PC-3 (cell line): ENCODE measurements at regions not wholly inside any gene's neighbourhood (a gene's known extent, or its start where the extent isn't known, plus 50 kb on each side); places are given as distances from the start of the nearest gene placed in this dataset.

Source experiments
- ATAC-seq: fragments of 200-7000 bp; cut with Tn5 transposase; 2 replicates; pipeline ENCODE4 v1.9.1; 2020; ENCODE audit warnings: mild to moderate bottlenecking, moderate library complexity
- BruUV-seq: library from RNA; stranded (reverse); fragments of 400-500 nt; replicated peaks from 2 replicates; lab custom pipeline; 2021; lab: Mats Ljungman, UMichigan
- CTCF ChIA-PET: fragments of 300-600 bp; sonication (Branson Sonifier 250); formaldehyde crosslinking; loops from one replicate; lab custom pipeline; 2022; ENCODE audit warnings: antibody characterized with exemption; lab: Charles Lee
- POLR2A ChIA-PET: fragments of 300-600 bp; sonication (Branson Sonifier 250); formaldehyde crosslinking; loops from one replicate; lab custom pipeline; 2022; ENCODE audit warnings: antibody characterized with exemption; ENCODE audit not compliant: unreplicated experiment; lab: Charles Lee
- DNase-seq: peaks from one replicate; pipeline ENCODE4 v3.0.0-alpha.2; 2015
- H2AFZ ChIP-seq: fragments of 300-600 bp; sonication (generic); 2 replicates; pipeline ENCODE4 v1.6.0; 2016; ENCODE audit warnings: antibody characterized with exemption, low read length
- H3F3A ChIP-seq: fragments of 300-600 bp; sonication (generic); one replicate; pipeline ENCODE4 v1.6.0; 2017; ENCODE audit warnings: antibody characterized with exemption, low read length, control low read depth, mild to moderate bottlenecking; ENCODE audit not compliant: unreplicated experiment
- H3K27ac ChIP-seq: fragments of 300-600 bp; sonication (generic); 2 replicates; pipeline ENCODE4 v1.5.1; 2016; ENCODE audit warnings: mild to moderate bottlenecking, low read length
- H3K27me3 ChIP-seq: fragments of 300-600 bp; sonication (generic); 2 replicates; pipeline ENCODE4 v1.6.1; 2016; ENCODE audit warnings: low read length, mixed read lengths
- H3K36me3 ChIP-seq: fragments of 300-600 bp; sonication (generic); 2 replicates; pipeline ENCODE4 v1.6.1; 2016; ENCODE audit warnings: low read depth, mixed run types, low read length, mixed read lengths
- H3K4me1 ChIP-seq: fragments of 300-600 bp; sonication (generic); 2 replicates; pipeline ENCODE4 v1.5.1; 2016; ENCODE audit warnings: low read length; ENCODE audit not compliant: insufficient read depth
- H3K4me2 ChIP-seq: fragments of 300-600 bp; sonication (generic); 2 replicates; pipeline ENCODE4 v1.6.0; 2016; ENCODE audit warnings: low read length
- H3K4me3 ChIP-seq: fragments of 300-600 bp; sonication (generic); 2 replicates; pipeline ENCODE4 v1.5.1; 2016; ENCODE audit warnings: mild to moderate bottlenecking, low read length, mixed read lengths
- H3K79me2 ChIP-seq: fragments of 300-600 bp; sonication (generic); 2 replicates; pipeline ENCODE4 v1.6.1; 2017; ENCODE audit warnings: low read length, mixed read lengths
- H3K9ac ChIP-seq: fragments of 300-600 bp; sonication (generic); 2 replicates; pipeline ENCODE4 v1.6.0; 2016; ENCODE audit warnings: mild to moderate bottlenecking, low read length
- H3K9me2 ChIP-seq: fragments of 300-600 bp; sonication (generic); replicated peaks from 2 replicates; pipeline ENCODE4 v1.6.1; 2016; ENCODE audit warnings: mixed run types, low read length, mixed read lengths
- H3K9me3 ChIP-seq: fragments of 300-600 bp; sonication (generic); 2 replicates; pipeline ENCODE4 v1.6.1; 2016; ENCODE audit warnings: low read length, mixed read lengths
- H4K20me1 ChIP-seq: fragments of 300-600 bp; sonication (generic); 2 replicates; pipeline ENCODE4 v1.6.1; 2016; ENCODE audit warnings: low read length, mixed read lengths
- EZH2 ChIP-seq: fragments of 300-600 bp; sonication (generic); IDR thresholded peaks from one replicate; pipeline ENCODE4 v1.6.1; 2017; ENCODE audit warnings: antibody characterized with exemption, mild to moderate bottlenecking, low read length; ENCODE audit not compliant: unreplicated experiment
- EZH2phosphoT487 ChIP-seq: fragments of 300-600 bp; sonication (generic); IDR thresholded peaks from 2 replicates; pipeline ENCODE4 v1.6.1; 2018; ENCODE audit warnings: mild to moderate bottlenecking, antibody characterized with exemption, low read length, borderline replicate concordance
- intact Hi-C: fragments of 100-400 bp; cut with micrococcal nuclease; formaldehyde crosslinking; loops from 2 replicates; pipeline ENCODE4 v1.9.0; 2023
- TF ChIP-seq, protein P1 (sequence below): fragments of 300-600 bp; sonication (generic); conservative IDR thresholded peaks from 2 replicates; pipeline ENCODE4 v1.5.1; 2017; ENCODE audit warnings: antibody characterized with exemption, low read depth, mild to moderate bottlenecking, low read length

DNA sequence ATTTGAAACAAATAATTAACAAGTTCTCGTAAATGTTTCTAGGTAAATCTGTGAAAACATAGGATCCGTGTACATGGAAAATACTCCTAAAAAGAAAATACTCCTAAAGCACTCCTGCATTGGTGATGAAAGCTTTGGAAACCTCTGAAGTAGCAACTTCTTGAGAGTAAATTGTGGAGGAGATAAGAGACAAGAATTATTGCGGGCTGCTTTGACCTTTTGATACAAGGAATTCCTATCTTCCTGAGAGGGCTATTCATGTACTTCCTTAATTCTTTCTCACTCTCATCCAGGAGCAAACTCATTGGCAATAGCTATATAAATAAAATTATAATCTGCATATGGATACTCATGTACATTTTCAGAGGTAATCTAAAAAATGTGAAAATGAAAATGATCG is 158.4 kb upstream of the PIK3R1 start:
- Histone ChIP-seq H4K20me1 (no peaks in the 10 kb centered on the region), H3K4me1 (no peaks in the 10 kb centered on the region), H3K9me2 (no peaks in the 10 kb centered on the region), H3K9me3 (no peaks in the 10 kb centered on the region), H3K36me3 (no peaks in the 10 kb centered on the region), H2AFZ (no peak overlapping the region), H3K4me2 (no peak overlapping the region), H3K4me3 (no peak overlapping the region), H3K27me3 (no peaks in the 10 kb centered on the region), H3K9ac (no peak overlapping the region), H3F3A (no peaks in the 10 kb centered on the region), H3K79me2 (no peaks in the 10 kb centered on the region), H3K27ac (no peak overlapping the region)
- CTCF ChIA-PET = no interaction called here
- ATAC-seq (no peak), DNase-seq (no peak)
- no peak for TF ChIP-seq EZH2phosphoT487
- TF ChIP-seq, protein P1, sequence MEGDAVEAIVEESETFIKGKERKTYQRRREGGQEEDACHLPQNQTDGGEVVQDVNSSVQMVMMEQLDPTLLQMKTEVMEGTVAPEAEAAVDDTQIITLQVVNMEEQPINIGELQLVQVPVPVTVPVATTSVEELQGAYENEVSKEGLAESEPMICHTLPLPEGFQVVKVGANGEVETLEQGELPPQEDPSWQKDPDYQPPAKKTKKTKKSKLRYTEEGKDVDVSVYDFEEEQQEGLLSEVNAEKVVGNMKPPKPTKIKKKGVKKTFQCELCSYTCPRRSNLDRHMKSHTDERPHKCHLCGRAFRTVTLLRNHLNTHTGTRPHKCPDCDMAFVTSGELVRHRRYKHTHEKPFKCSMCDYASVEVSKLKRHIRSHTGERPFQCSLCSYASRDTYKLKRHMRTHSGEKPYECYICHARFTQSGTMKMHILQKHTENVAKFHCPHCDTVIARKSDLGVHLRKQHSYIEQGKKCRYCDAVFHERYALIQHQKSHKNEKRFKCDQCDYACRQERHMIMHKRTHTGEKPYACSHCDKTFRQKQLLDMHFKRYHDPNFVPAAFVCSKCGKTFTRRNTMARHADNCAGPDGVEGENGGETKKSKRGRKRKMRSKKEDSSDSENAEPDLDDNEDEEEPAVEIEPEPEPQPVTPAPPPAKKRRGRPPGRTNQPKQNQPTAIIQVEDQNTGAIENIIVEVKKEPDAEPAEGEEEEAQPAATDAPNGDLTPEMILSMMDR = no peak
- TF ChIP-seq EZH2 = no peak
- BruUV-seq = no TSS peak
- POLR2A ChIA-PET = no interaction called here
- intact Hi-C loops = no loop called here

- Histone ChIP-seq H3K36me3 (no peaks in the 10 kb centered on the region), H3K4me2 (no peak overlapping the region), H3K9ac (no peak overlapping the region), H3K9me2 (no peaks in the 10 kb centered on the region), H3F3A (no peaks in the 10 kb centered on the region), H3K79me2 (no peaks in the 10 kb centered on the region), H2AFZ (no peak overlapping the region), H3K4me1 (no peaks in the 10 kb centered on the region), H3K27me3 (no peaks in the 10 kb centered on the region), H3K4me3 (no peak overlapping the region), H3K9me3 (no peaks in the 10 kb centered on the region), H4K20me1 (no peaks in the 10 kb centered on the region), H3K27ac (no peak overlapping the region)
- ATAC-seq (no peak), DNase-seq (no peak)
- BruUV-seq = no TSS peak
- ChIA-PET POLR2A (no interaction called here), CTCF (no interaction called here)
- TF ChIP-seq EZH2phosphoT487 (no peak), EZH2 (no peak)
- TF ChIP-seq, protein P1 = no peak
- intact Hi-C loops = no loop called here
Measured at GRCh38 chr5:68055686-68056085, 159.9 kb upstream of the PIK3R1 start.

DNA sequence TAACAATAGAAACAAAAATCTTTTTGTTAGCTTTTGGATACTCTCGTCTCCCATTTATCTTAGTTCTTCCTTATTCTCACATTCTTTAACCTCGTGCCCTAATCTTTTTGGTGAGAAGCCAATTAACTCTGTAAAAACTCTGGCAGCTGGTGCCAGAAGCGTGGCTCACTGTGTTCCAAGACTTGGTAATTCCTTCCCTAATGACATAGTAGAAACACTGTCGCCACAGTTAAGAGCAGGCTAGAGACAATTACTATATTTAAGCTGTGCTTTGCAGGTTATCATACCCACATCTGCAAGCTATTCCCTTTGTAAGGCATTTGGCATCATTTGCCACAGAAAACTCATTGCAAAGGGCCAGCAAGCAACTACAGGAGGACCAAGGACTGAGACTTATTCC is 160.9 kb upstream of the PIK3R1 start:
- Histone ChIP-seq H3K27ac (no peak overlapping the region), H2AFZ (no peak overlapping the region), H4K20me1 (no peaks in the 10 kb centered on the region), H3K79me2 (no peaks in the 10 kb centered on the region), H3K4me1 (no peaks in the 10 kb centered on the region), H3K9me3 (no peaks in the 10 kb centered on the region), H3K4me2 (no peak overlapping the region), H3F3A (no peaks in the 10 kb centered on the region), H3K27me3 (no peaks in the 10 kb centered on the region), H3K36me3 (no peaks in the 10 kb centered on the region), H3K4me3 (no peak overlapping the region), H3K9ac (no peak overlapping the region), H3K9me2 (no peaks in the 10 kb centered on the region)
- intact Hi-C loops = no loop called here
- DNase-seq (no peak), ATAC-seq (no peak)
- BruUV-seq = no TSS peak
- CTCF ChIA-PET = no interaction called here
- POLR2A ChIA-PET = no interaction called here
- TF ChIP-seq, protein P1 = no peak
- TF ChIP-seq EZH2phosphoT487 = no peak
- no peak for TF ChIP-seq EZH2
